ENCODE measurements at regions not wholly inside any gene's neighbourhood (a gene's known extent, or its start where the extent isn't known, plus 50 kb on each side); places are given as distances from the start of the nearest gene placed in this dataset.

DNA sequence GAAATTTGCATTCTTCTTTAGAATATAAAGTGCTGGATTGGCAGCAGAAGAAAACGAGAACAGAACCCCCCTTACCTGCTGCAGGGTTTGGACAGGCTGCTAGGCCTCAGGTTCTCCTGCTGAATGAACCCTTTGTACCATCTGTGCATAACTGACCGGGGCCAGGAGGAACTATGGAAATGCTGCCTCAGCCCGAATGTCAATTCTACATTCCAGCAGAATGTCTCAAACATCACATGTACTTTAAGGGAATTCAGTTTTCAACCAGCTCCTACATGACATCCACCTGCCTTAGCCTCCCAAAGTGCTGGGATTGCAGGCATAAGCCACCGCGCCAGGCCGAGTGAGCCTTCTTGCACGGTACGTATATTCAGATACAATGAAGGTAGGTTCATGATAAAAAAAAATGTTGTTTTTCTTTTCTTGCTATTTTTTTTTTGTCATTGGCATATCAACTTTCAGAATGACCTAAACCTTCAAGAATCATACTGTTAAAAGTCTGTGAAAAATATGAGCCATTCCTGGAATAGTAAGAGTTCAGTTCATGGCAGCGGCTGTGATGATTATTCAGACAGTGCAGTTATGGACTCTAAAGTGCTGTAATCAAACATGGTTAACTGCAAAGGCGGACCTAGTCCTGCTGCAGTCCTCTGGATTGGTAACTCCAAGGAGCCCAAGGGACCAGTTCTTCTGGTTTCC lies 84.4 kb upstream of the TNS3 start:
- TF ChIP-seq, protein P1, sequence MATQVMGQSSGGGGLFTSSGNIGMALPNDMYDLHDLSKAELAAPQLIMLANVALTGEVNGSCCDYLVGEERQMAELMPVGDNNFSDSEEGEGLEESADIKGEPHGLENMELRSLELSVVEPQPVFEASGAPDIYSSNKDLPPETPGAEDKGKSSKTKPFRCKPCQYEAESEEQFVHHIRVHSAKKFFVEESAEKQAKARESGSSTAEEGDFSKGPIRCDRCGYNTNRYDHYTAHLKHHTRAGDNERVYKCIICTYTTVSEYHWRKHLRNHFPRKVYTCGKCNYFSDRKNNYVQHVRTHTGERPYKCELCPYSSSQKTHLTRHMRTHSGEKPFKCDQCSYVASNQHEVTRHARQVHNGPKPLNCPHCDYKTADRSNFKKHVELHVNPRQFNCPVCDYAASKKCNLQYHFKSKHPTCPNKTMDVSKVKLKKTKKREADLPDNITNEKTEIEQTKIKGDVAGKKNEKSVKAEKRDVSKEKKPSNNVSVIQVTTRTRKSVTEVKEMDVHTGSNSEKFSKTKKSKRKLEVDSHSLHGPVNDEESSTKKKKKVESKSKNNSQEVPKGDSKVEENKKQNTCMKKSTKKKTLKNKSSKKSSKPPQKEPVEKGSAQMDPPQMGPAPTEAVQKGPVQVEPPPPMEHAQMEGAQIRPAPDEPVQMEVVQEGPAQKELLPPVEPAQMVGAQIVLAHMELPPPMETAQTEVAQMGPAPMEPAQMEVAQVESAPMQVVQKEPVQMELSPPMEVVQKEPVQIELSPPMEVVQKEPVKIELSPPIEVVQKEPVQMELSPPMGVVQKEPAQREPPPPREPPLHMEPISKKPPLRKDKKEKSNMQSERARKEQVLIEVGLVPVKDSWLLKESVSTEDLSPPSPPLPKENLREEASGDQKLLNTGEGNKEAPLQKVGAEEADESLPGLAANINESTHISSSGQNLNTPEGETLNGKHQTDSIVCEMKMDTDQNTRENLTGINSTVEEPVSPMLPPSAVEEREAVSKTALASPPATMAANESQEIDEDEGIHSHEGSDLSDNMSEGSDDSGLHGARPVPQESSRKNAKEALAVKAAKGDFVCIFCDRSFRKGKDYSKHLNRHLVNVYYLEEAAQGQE (IDR thresholded peaks at IDR 0.05; ENCODE audit: low read depth, low read length), result no peak
- TF ChIP-seq EP300 (IDR thresholded peaks at IDR 0.05; ENCODE audit: borderline replicate concordance in 1 of 2, low read depth in 1 of 2, low read length in 1 of 2), result 0 out of 4 replicates have a peak, but pooled peaks of 1 of the 2 experiments have one; percentile 32
- TF ChIP-seq, protein P2, sequence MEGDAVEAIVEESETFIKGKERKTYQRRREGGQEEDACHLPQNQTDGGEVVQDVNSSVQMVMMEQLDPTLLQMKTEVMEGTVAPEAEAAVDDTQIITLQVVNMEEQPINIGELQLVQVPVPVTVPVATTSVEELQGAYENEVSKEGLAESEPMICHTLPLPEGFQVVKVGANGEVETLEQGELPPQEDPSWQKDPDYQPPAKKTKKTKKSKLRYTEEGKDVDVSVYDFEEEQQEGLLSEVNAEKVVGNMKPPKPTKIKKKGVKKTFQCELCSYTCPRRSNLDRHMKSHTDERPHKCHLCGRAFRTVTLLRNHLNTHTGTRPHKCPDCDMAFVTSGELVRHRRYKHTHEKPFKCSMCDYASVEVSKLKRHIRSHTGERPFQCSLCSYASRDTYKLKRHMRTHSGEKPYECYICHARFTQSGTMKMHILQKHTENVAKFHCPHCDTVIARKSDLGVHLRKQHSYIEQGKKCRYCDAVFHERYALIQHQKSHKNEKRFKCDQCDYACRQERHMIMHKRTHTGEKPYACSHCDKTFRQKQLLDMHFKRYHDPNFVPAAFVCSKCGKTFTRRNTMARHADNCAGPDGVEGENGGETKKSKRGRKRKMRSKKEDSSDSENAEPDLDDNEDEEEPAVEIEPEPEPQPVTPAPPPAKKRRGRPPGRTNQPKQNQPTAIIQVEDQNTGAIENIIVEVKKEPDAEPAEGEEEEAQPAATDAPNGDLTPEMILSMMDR (IDR thresholded peaks at IDR 0.05), result no peak
- peak; percentile 60; the same call in 1 of the 2 replicates for TF ChIP-seq PBX3 (IDR thresholded peaks at IDR 0.05)
- no peak for TF ChIP-seq GABPA (IDR thresholded peaks at IDR 0.05; ENCODE audit: low read depth)

Data from SK-N-SH (cell line).